ENCODE measurements at regions not wholly inside any gene's neighbourhood (a gene's known extent, or its start where the extent isn't known, plus 50 kb on each side); places are given as distances from the start of the nearest gene placed in this dataset.

GRCh38 chr16:26729951-26730541 lies 336.7 kb upstream of the C16orf82 start:
- Mint-ChIP-seq H3K4me1 (no peaks in the 10 kb centered on the region), H3K4me3 (no peak overlapping the region), H3K27me3 (peaks cover 26% of the 10 kb centered on the region), H3K36me3 (ENCODE audit: insufficient read depth) (no peaks in the 10 kb centered on the region), H3K27ac (ENCODE audit: low read depth) (no peak overlapping the region), H3K9me3 (no peaks in the 10 kb centered on the region)
- DNase-seq (ENCODE audit: low spot score in 2 of 2) (no peak), ATAC-seq (replicated peaks; ENCODE audit: extremely low read depth, poor library complexity, severe bottlenecking) (no peak)

DNA sequence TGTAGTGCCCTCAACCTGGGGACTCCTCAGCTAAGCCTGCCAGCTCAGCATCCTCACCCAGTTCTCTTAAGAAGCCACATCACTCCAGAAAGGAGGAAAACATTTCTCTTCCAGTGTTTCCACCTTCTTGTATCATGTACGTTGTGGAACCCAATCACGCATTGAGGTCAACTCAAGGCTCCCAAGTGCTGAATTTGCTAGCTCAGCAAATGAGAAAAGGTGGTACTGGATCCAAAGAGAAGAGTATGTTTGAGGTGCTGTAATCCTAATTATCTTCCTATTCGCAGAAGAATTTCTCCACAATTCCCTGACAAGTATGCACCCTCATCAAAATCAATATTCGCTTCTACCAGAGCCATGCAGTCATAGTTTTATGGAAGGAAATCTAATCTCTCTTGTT lies 335.0 kb upstream of the C16orf82 start:
- Mint-ChIP-seq H3K9me3 (peaks cover 5% of the 10 kb centered on the region), H3K4me1 (no peaks in the 10 kb centered on the region), H3K27ac (ENCODE audit: low read depth) (no peak overlapping the region)

GRCh38 chr16:26733710-26734109 lies 333.0 kb upstream of the C16orf82 start:
- Mint-ChIP-seq H3K27ac (ENCODE audit: low read depth) (no peak overlapping the region), H3K4me1 (no peaks in the 10 kb centered on the region), H3K27me3 (peaks cover 40% of the 10 kb centered on the region), H3K36me3 (ENCODE audit: insufficient read depth) (peaks cover 3% of the 10 kb centered on the region), H3K9me3 (peaks cover 5% of the 10 kb centered on the region), H3K4me3 (no peak overlapping the region)
- ATAC-seq (replicated peaks; ENCODE audit: extremely low read depth, poor library complexity, severe bottlenecking) (no peak), DNase-seq (ENCODE audit: low spot score in 2 of 2) (no peak)

More for the DNA sequence above, 335.0 kb upstream of the C16orf82 start:
- Mint-ChIP-seq H3K4me3 (no peak overlapping the region), H3K36me3 (ENCODE audit: insufficient read depth) (peaks cover 1% of the 10 kb centered on the region), H3K27me3 (peaks cover 30% of the 10 kb centered on the region)
- DNase-seq (ENCODE audit: low spot score in 2 of 2) (no peak), ATAC-seq (replicated peaks; ENCODE audit: extremely low read depth, poor library complexity, severe bottlenecking) (no peak)

DNA sequence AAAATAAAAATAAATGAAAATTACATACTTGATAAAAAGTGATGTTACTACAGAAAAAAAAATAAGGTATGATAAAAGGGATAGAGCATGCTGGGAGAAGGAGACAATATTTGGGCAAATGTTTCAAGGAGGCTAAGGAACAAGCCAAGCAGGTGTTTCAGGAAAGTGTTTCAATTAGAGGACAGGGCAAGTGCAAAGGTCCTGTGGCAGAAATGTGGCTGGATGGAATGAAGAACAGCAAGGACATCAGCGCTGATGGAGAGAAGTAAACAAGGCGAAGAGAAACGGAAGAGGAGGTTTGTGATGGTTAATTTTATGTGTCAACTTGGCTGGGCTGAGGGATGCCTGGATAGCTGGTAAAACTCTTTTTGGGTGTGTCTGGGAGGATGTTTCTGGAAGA lies 331.2 kb upstream of the C16orf82 start:
- no peak for DNase-seq (ENCODE audit: low spot score in 2 of 2)
- Mint-ChIP-seq H3K4me1 (no peaks in the 10 kb centered on the region), H3K36me3 (ENCODE audit: insufficient read depth) (peaks cover 3% of the 10 kb centered on the region), H3K4me3 (no peak overlapping the region), H3K9me3 (peaks cover 5% of the 10 kb centered on the region), H3K27ac (ENCODE audit: low read depth) (no peak overlapping the region), H3K27me3 (peaks cover 42% of the 10 kb centered on the region)
- no peak for ATAC-seq (replicated peaks; ENCODE audit: extremely low read depth, poor library complexity, severe bottlenecking)

- Mint-ChIP-seq H3K36me3 (ENCODE audit: insufficient read depth) (peaks cover 3% of the 10 kb centered on the region), H3K9me3 (peaks cover 5% of the 10 kb centered on the region), H3K4me3 (no peak overlapping the region), H3K4me1 (no peaks in the 10 kb centered on the region), H3K27ac (ENCODE audit: low read depth) (no peak overlapping the region), H3K27me3 (peaks cover 42% of the 10 kb centered on the region)
- ATAC-seq (replicated peaks; ENCODE audit: extremely low read depth, poor library complexity, severe bottlenecking), result no peak
- no peak for DNase-seq (ENCODE audit: low spot score in 2 of 2)
Observed at GRCh38 chr16:26736084-26736483, 330.6 kb upstream of the C16orf82 start.

DNA sequence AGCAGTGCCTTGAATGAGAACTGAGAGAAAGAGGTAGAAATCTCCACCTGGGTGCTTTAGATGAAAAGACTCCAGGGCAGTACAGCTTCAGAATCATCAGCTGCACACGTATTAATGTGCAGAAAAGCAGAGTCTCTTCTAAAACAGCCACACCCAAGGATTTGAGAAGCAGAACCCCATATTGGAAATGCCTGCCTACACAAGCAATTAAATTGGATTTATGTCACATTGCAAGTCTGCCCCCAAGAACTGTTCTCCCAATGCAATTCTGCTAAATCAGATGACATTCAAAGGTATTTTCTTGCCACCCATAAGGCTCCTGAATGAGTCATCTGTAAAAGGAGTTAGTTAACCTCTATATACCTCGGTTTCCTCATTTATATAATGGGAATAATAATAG lies 326.0 kb upstream of the C16orf82 start:
- Mint-ChIP-seq H3K27me3 (peaks cover 35% of the 10 kb centered on the region), H3K27ac (ENCODE audit: low read depth) (no peak overlapping the region), H3K4me1 (no peaks in the 10 kb centered on the region), H3K9me3 (peaks cover under 1% of the 10 kb centered on the region), H3K36me3 (ENCODE audit: insufficient read depth) (peaks cover 3% of the 10 kb centered on the region), H3K4me3 (no peak overlapping the region)
- ATAC-seq (replicated peaks; ENCODE audit: extremely low read depth, poor library complexity, severe bottlenecking), result no peak
- DNase-seq (ENCODE audit: low spot score in 2 of 2), result no peak

DNA sequence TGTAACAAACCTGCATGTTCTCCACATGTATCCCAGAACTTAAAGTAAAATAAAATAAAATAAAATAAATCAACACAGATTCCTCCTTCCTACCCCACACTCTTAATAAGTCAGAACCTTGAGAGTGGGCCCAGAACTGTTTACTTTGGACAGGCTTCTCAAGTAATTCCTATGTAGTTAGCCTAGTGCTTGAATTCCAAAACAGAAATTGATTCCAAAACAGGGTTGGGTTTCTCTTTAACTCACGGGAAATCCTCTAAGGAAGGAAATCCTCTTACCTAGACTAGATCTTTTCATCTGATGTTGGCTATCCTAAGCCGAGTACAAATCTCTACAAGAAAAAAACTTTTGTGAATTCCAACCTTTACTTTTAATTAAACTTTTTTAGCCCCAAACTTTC lies 324.7 kb upstream of the C16orf82 start:
- Mint-ChIP-seq H3K9me3 (no peaks in the 10 kb centered on the region), H3K27me3 (peaks cover 29% of the 10 kb centered on the region), H3K4me3 (no peak overlapping the region), H3K27ac (ENCODE audit: low read depth) (no peak overlapping the region), H3K36me3 (ENCODE audit: insufficient read depth) (no peaks in the 10 kb centered on the region), H3K4me1 (no peaks in the 10 kb centered on the region)
- DNase-seq (ENCODE audit: low spot score in 2 of 2), result no peak
- no peak for ATAC-seq (replicated peaks; ENCODE audit: extremely low read depth, poor library complexity, severe bottlenecking)

- DNase-seq (ENCODE audit: low spot score in 2 of 2), result no peak
- H3K4me1 Mint-ChIP-seq, result no peaks in the 10 kb centered on the region
- H3K27me3 Mint-ChIP-seq, result peaks cover 35% of the 10 kb centered on the region
- H3K4me3 Mint-ChIP-seq, result no peak overlapping the region
- ATAC-seq (replicated peaks; ENCODE audit: extremely low read depth, poor library complexity, severe bottlenecking), result no peak
- H3K27ac Mint-ChIP-seq (ENCODE audit: low read depth), result no peak overlapping the region
- H3K36me3 Mint-ChIP-seq (ENCODE audit: insufficient read depth), result no peaks in the 10 kb centered on the region
- no peaks in the 10 kb centered on the region for H3K9me3 Mint-ChIP-seq
Observed at GRCh38 chr16:26744430-26744829, 322.3 kb upstream of the C16orf82 start.

DNA sequence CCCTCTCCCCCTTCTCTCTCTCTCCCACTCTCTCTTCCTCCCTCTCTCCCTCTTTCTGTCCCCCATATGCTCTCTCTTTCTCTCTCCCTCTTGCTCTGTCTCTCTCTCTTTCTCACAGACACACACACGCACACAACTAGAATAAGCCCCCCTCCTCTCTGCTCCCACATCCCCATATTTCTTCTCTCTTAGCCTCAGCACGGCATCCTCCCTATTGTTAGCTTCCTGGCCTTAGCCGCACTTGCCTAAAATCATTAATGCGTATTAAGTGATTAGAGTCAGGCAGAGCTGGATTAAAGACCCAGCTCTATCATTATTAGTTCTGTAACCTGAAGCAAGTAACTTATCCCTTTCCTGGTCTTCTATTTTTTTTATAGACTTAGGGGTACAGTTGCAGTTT lies 319.0 kb upstream of the C16orf82 start:
- no peak overlapping the region for H3K27ac Mint-ChIP-seq (ENCODE audit: low read depth)
- peaks cover 26% of the 10 kb centered on the region for H3K27me3 Mint-ChIP-seq
- no peaks in the 10 kb centered on the region for H3K4me1 Mint-ChIP-seq
- H3K36me3 Mint-ChIP-seq (ENCODE audit: insufficient read depth), result no peaks in the 10 kb centered on the region
- DNase-seq (ENCODE audit: low spot score in 2 of 2) (no peak), ATAC-seq (replicated peaks; ENCODE audit: extremely low read depth, poor library complexity, severe bottlenecking) (no peak)
- no peak overlapping the region for H3K4me3 Mint-ChIP-seq
- no peaks in the 10 kb centered on the region for H3K9me3 Mint-ChIP-seq

- DNase-seq (ENCODE audit: low spot score in 2 of 2) (no peak), ATAC-seq (replicated peaks; ENCODE audit: extremely low read depth, poor library complexity, severe bottlenecking) (no peak)
- Mint-ChIP-seq H3K4me1 (no peaks in the 10 kb centered on the region), H3K27ac (ENCODE audit: low read depth) (no peak overlapping the region), H3K9me3 (no peaks in the 10 kb centered on the region), H3K36me3 (ENCODE audit: insufficient read depth) (no peaks in the 10 kb centered on the region), H3K4me3 (no peak overlapping the region), H3K27me3 (peaks cover 26% of the 10 kb centered on the region)
Observed at GRCh38 chr16:26749072-26749471, 317.7 kb upstream of the C16orf82 start.

DNA sequence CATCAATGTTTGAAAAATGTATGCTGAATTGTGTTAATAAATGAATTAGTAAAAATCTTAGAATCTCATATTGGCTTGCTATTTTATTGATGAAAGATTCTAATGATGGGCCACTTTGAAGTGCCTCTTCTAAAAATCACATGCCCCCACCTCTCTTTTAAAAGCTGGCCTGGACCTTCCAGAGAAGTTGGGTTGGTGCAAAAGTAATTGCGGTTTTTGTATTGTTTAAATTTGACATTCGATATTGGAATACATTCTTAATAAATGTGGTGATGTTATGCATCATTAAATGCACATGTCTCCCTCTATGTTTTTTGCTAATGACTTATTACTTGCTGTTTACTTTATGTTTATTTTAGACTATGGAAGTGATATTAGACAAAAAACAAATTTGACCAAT lies 314.6 kb upstream of the C16orf82 start:
- Mint-ChIP-seq H3K9me3 (peaks cover 8% of the 10 kb centered on the region), H3K36me3 (ENCODE audit: insufficient read depth) (no peaks in the 10 kb centered on the region), H3K27ac (ENCODE audit: low read depth) (no peak overlapping the region), H3K4me1 (no peaks in the 10 kb centered on the region), H3K27me3 (peaks cover 18% of the 10 kb centered on the region), H3K4me3 (no peak overlapping the region)
- no peak for ATAC-seq (replicated peaks; ENCODE audit: extremely low read depth, poor library complexity, severe bottlenecking)
- DNase-seq (ENCODE audit: low spot score in 2 of 2), result no peak

- no peaks in the 10 kb centered on the region for H3K36me3 Mint-ChIP-seq (ENCODE audit: insufficient read depth)
- peaks cover 4% of the 10 kb centered on the region for H3K27me3 Mint-ChIP-seq
- ATAC-seq (replicated peaks; ENCODE audit: extremely low read depth, poor library complexity, severe bottlenecking) (no peak), DNase-seq (ENCODE audit: low spot score in 2 of 2) (no peak)
- H3K9me3 Mint-ChIP-seq, result peaks cover 9% of the 10 kb centered on the region
- no peak overlapping the region for H3K27ac Mint-ChIP-seq (ENCODE audit: low read depth)
- H3K4me3 Mint-ChIP-seq, result no peak overlapping the region
- H3K4me1 Mint-ChIP-seq, result no peaks in the 10 kb centered on the region
Observed at GRCh38 chr16:26756633-26757032, 310.1 kb upstream of the C16orf82 start.

GRCh38 chr16:26762594-26762993 lies 304.1 kb upstream of the C16orf82 start:
- Mint-ChIP-seq H3K9me3 (peaks cover 6% of the 10 kb centered on the region), H3K27me3 (peaks cover 39% of the 10 kb centered on the region), H3K4me1 (no peaks in the 10 kb centered on the region), H3K4me3 (no peak overlapping the region), H3K27ac (ENCODE audit: low read depth) (no peak overlapping the region), H3K36me3 (ENCODE audit: insufficient read depth) (no peaks in the 10 kb centered on the region)
- ATAC-seq (replicated peaks; ENCODE audit: extremely low read depth, poor library complexity, severe bottlenecking) (no peak), DNase-seq (ENCODE audit: low spot score in 2 of 2) (no peak)

DNA sequence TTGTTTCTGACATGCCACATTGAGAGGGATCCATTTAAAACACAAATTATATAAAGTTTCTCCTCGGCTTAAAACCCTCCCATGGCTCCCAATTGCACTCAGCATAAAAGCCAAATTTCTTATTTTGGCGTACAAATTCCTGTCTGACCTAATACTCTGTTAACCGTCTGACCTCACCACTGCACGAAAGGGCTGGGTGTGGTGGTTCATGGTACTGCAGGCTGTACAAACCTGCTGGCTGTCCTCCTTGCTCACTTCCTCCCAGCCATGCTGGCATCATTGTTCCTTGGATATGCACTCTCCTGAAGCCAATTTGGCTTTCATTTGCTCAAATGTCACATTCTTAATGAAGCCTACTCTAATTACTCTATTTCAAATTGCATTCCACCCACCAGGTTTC lies 301.6 kb upstream of the C16orf82 start:
- ATAC-seq (replicated peaks; ENCODE audit: extremely low read depth, poor library complexity, severe bottlenecking), result no peak
- Mint-ChIP-seq H3K4me3 (no peak overlapping the region), H3K27ac (ENCODE audit: low read depth) (no peak overlapping the region), H3K9me3 (peaks cover 6% of the 10 kb centered on the region), H3K36me3 (ENCODE audit: insufficient read depth) (no peaks in the 10 kb centered on the region), H3K27me3 (peaks cover 57% of the 10 kb centered on the region), H3K4me1 (no peaks in the 10 kb centered on the region)
- DNase-seq (ENCODE audit: low spot score in 2 of 2), result no peak

All from central memory CD8-positive, alpha-beta T cell (primary cell).